OCI-LY7 (cell line): ENCODE measurements at regions not wholly inside any gene's neighbourhood (a gene's known extent, or its start where the extent isn't known, plus 50 kb on each side); places are given as distances from the start of the nearest gene placed in this dataset.

Experiments used
- BruUV-seq: library from RNA; stranded (reverse); fragments of 400-500 nt; replicated peaks from 2 replicates; lab custom pipeline; 2021; lab: Mats Ljungman, UMichigan
- CTCF ChIA-PET: fragments of 300-600 bp; sonication (Branson Sonifier 250); formaldehyde crosslinking; loops from one replicate; lab custom pipeline; 2022; ENCODE audit warnings: antibody characterized with exemption; ENCODE audit not compliant: unreplicated experiment; lab: Charles Lee
- POLR2A ChIA-PET: fragments of 300-600 bp; sonication (Branson Sonifier 250); formaldehyde crosslinking; loops from one replicate; lab custom pipeline; 2022; ENCODE audit warnings: antibody characterized with exemption; lab: Charles Lee
- DNase-seq: peaks from one replicate; pipeline ENCODE4 v3.0.0-alpha.2; 2015; ENCODE audit warnings: low spot score
- H2AFZ ChIP-seq: fragments of 200-600 bp; sonication (generic), shearing (Covaris generic); 2 replicates; pipeline ENCODE4 v1.6.1; 2014; ENCODE audit warnings: mild to moderate bottlenecking, antibody characterized with exemption, low read length, moderate library complexity
- H3K27ac ChIP-seq: fragments of 200-600 bp; sonication (generic); 2 replicates; pipeline ENCODE4 v1.5.1; 2014; ENCODE audit warnings: mixed run types, low read depth, mild to moderate bottlenecking, moderate library complexity, low read length, inconsistent platforms; ENCODE audit not compliant: poor library complexity, severe bottlenecking
- H3K36me3 ChIP-seq: fragments of 200-600 bp; sonication (generic); 2 replicates; pipeline ENCODE4 v1.6.1; 2014; ENCODE audit warnings: mild to moderate bottlenecking, antibody characterized with exemption, low read length, moderate library complexity, mixed read lengths; ENCODE audit not compliant: insufficient read depth
- H3K4me1 ChIP-seq: fragments of 200-600 bp; sonication (generic); 2 replicates; pipeline ENCODE4 v1.5.1; 2014; ENCODE audit warnings: mild to moderate bottlenecking, low read length; ENCODE audit not compliant: insufficient read depth, poor library complexity, severe bottlenecking
- H3K4me2 ChIP-seq: fragments of 200-600 bp; sonication (generic); 2 replicates; pipeline ENCODE4 v1.6.1; 2014; ENCODE audit warnings: mild to moderate bottlenecking, low read length
- H3K4me3 ChIP-seq: fragments of 200-600 bp; sonication (generic); 2 replicates; pipeline ENCODE4 v1.5.1; 2014; ENCODE audit warnings: mild to moderate bottlenecking, low read depth, low read length; ENCODE audit not compliant: poor library complexity, severe bottlenecking
- H3K79me2 ChIP-seq: fragments of 200-600 bp; sonication (generic); 2 replicates; pipeline ENCODE4 v1.6.1; 2016; ENCODE audit warnings: low read depth, mild to moderate bottlenecking, low read length, moderate library complexity, mixed read lengths; ENCODE audit not compliant: insufficient read depth
- H3K9me2 ChIP-seq: fragments of 200-600 bp; sonication (generic); 2 replicates; pipeline ENCODE4 v1.6.1; 2016; ENCODE audit warnings: mild to moderate bottlenecking, low read length, mixed read lengths; ENCODE audit not compliant: insufficient read depth
- H3K9me3 ChIP-seq: fragments of 200-600 bp; sonication (generic); 2 replicates; pipeline ENCODE4 v1.6.1; 2014; ENCODE audit warnings: mild to moderate bottlenecking, mixed run types, low read length, mixed read lengths
- H4K20me1 ChIP-seq: fragments of 200-600 bp; sonication (generic); 2 replicates; pipeline ENCODE4 v1.6.1; 2014; ENCODE audit warnings: mild to moderate bottlenecking, antibody characterized with exemption, low read length, moderate library complexity, mixed read lengths; ENCODE audit not compliant: insufficient read depth
- EZH2phosphoT487 ChIP-seq: fragments of 200-600 bp; sonication (generic); IDR thresholded peaks from 2 replicates; pipeline ENCODE4 v1.6.1; 2018; ENCODE audit warnings: low read depth, borderline replicate concordance, mild to moderate bottlenecking, mixed run types, antibody characterized with exemption, low read length, moderate library complexity, mixed read lengths
- intact Hi-C: fragments of 100-400 bp; cut with micrococcal nuclease; formaldehyde crosslinking; loops from one replicate; pipeline ENCODE4 v1.10.0; 2022; ENCODE audit not compliant: unreplicated experiment
- TF ChIP-seq, protein P1 (sequence below): fragments of 200-600 bp; sonication (generic); conservative IDR thresholded peaks from 2 replicates; pipeline ENCODE4 v1.5.1; 2014; ENCODE audit warnings: mild to moderate bottlenecking, antibody characterized with exemption, low read length, moderate library complexity, mixed read lengths

GRCh38 chr15:37298271-37298670 is 197.9 kb upstream of the MEIS2 start:
- DNase-seq = no peak
- Histone ChIP-seq H3K4me1 (no peaks in the 10 kb centered on the region), H3K4me3 (no peak overlapping the region), H2AFZ (no peak overlapping the region), H3K9me3 (no peaks in the 10 kb centered on the region), H3K27ac (no peak overlapping the region), H3K4me2 (no peak overlapping the region), H3K36me3 (no peaks in the 10 kb centered on the region), H4K20me1 (no peaks in the 10 kb centered on the region), H3K79me2 (no peaks in the 10 kb centered on the region), H3K9me2 (no peaks in the 10 kb centered on the region)
- intact Hi-C loops = no loop called here
- BruUV-seq = no TSS peak
- TF ChIP-seq, protein P1, sequence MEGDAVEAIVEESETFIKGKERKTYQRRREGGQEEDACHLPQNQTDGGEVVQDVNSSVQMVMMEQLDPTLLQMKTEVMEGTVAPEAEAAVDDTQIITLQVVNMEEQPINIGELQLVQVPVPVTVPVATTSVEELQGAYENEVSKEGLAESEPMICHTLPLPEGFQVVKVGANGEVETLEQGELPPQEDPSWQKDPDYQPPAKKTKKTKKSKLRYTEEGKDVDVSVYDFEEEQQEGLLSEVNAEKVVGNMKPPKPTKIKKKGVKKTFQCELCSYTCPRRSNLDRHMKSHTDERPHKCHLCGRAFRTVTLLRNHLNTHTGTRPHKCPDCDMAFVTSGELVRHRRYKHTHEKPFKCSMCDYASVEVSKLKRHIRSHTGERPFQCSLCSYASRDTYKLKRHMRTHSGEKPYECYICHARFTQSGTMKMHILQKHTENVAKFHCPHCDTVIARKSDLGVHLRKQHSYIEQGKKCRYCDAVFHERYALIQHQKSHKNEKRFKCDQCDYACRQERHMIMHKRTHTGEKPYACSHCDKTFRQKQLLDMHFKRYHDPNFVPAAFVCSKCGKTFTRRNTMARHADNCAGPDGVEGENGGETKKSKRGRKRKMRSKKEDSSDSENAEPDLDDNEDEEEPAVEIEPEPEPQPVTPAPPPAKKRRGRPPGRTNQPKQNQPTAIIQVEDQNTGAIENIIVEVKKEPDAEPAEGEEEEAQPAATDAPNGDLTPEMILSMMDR = no peak
- no peak for TF ChIP-seq EZH2phosphoT487
- POLR2A ChIA-PET = no interaction called here
- CTCF ChIA-PET = no interaction called here

- intact Hi-C loops = no loop called here
- Histone ChIP-seq H3K36me3 (no peaks in the 10 kb centered on the region), H3K4me1 (no peaks in the 10 kb centered on the region), H3K4me3 (no peak overlapping the region), H3K79me2 (no peaks in the 10 kb centered on the region), H3K9me3 (no peaks in the 10 kb centered on the region), H3K9me2 (no peaks in the 10 kb centered on the region), H2AFZ (no peak overlapping the region), H4K20me1 (no peaks in the 10 kb centered on the region), H3K27ac (no peak overlapping the region), H3K4me2 (no peak overlapping the region)
- ChIA-PET CTCF (no interaction called here), POLR2A (interaction anchor here (0.7 to 1.3 kb wide), 2 partner anchors 10 to 1959 kb away, joined by 3 to 10 read pairs; no protein-coding TSS in a partner anchor)
- BruUV-seq = no TSS peak
- TF ChIP-seq, protein P1 = no peak
- no peak for TF ChIP-seq EZH2phosphoT487
- no peak for DNase-seq
Measured at GRCh38 chr15:37339437-37339836, 239.1 kb upstream of the MEIS2 start.

DNA sequence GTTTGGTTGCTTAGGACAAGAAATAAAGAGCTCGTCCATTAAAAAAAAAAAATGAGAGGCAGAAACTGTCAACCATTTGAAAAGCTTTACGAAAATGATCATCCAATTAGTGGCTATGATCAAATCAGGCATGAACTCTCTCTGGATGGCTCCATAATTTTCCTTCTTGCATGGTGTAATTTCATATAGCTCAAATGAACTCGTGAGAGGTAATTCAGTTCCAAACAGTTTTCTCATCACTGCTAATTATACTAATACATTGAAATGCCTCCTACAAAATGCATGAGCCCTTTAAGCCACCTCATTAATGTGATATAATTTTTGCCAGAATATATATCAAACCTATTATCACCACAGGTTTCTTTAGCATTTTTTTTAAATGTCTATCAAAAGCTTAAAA is 239.5 kb upstream of the MEIS2 start:
- Histone ChIP-seq H3K4me1 (no peaks in the 10 kb centered on the region), H3K9me2 (no peaks in the 10 kb centered on the region), H3K4me3 (no peak overlapping the region), H3K79me2 (no peaks in the 10 kb centered on the region), H3K4me2 (no peak overlapping the region), H2AFZ (no peak overlapping the region), H4K20me1 (no peaks in the 10 kb centered on the region), H3K9me3 (no peaks in the 10 kb centered on the region), H3K36me3 (no peaks in the 10 kb centered on the region), H3K27ac (no peak overlapping the region)
- intact Hi-C loops = no loop called here
- ChIA-PET CTCF (no interaction called here), POLR2A (interaction anchor here (0.7 to 1.3 kb wide), 2 partner anchors 9 to 1958 kb away, joined by 3 to 10 read pairs; no protein-coding TSS in a partner anchor)
- DNase-seq = no peak
- no TSS peak for BruUV-seq
- TF ChIP-seq EZH2phosphoT487 = no peak
- TF ChIP-seq, protein P1 = no peak
